ENCODE measurements at regions not wholly inside any gene's neighbourhood (a gene's known extent, or its start where the extent isn't known, plus 50 kb on each side); places are given as distances from the start of the nearest gene placed in this dataset.

DNA sequence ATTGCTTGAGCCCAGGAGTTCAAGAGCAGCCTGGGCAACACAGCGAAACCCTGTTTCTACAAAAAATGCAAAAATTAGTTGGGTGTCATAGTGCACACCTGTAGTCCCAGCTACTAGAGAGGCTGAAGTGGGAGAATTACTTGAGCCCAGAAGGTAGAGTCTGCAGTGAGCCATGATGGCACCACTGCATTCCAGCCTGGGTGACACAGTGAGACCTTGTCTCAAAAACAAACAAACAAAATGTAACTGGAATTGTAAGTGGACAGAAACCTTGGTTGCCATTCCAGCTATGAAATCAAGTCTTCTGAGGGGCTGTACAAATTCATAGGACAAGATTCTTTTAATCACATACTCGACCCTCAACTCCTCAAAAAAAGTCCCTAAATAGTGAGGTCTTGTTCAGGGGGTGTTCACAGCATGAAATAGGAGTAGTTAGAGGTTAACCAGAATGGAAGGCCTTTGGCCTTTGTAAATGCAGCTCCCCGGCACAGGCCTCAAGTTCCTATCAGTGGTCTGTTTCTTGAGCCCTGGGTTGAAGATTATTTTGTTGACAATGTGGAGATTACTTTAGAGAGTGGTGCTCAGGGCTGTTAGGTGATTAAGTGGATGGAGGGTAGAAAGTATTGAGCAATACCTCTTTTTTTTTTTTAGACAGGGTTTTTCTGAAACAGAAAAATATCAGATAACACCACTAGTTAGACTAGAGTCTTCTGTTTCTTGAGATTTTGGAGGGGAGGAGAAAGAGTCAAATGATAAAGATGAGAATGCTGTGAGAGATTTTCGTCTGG lies 138.7 kb upstream of the ZNF648 start:
- Histone ChIP-seq H4K91ac (ENCODE audit: insufficient read length, low read depth, low read length) (no peak overlapping the region), H2BK20ac (ENCODE audit: low read depth, low read length, poor library complexity, severe bottlenecking) (no peak overlapping the region), H3K9me3 (ENCODE audit: control insufficient read depth, low read depth, low read length) (no peaks in the 10 kb centered on the region), H4K20me1 (ENCODE audit: control insufficient read depth, insufficient read depth, insufficient read length) (no peaks in the 10 kb centered on the region), H3K56ac (ENCODE audit: insufficient read length, low read depth, low read length) (no peak overlapping the region), H2BK5ac (ENCODE audit: insufficient read length, low read length) (no peak overlapping the region), H2AFZ (ENCODE audit: low read length) (no peak overlapping the region), H3K4me1 (ENCODE audit: insufficient read depth, low read length) (no peaks in the 10 kb centered on the region), H3K4ac (ENCODE audit: low read depth, low read length) (no peak overlapping the region), H3K27me3 (ENCODE audit: insufficient read depth, low read length) (no peaks in the 10 kb centered on the region), H3K79me1 (ENCODE audit: insufficient read depth, low read depth, low read length, poor library complexity, severe bottlenecking) (no peaks in the 10 kb centered on the region), H3K18ac (ENCODE audit: insufficient read length, low read depth, low read length) (no peak overlapping the region), H2BK120ac (ENCODE audit: low read depth, low read length, poor library complexity, severe bottlenecking) (no peak overlapping the region), H2BK12ac (ENCODE audit: insufficient read length, low read depth, low read length) (no peak overlapping the region), H3K27ac (ENCODE audit: insufficient read length, low read depth, low read length) (no peak overlapping the region), H3K79me2 (ENCODE audit: insufficient read depth, low read length) (no peaks in the 10 kb centered on the region), H4K8ac (replicated peaks; ENCODE audit: insufficient read length, low read depth, low read length) (no peak overlapping the region), H3T11ph (ENCODE audit: low read length) (no peak overlapping the region), H2BK15ac (ENCODE audit: low read depth, low read length) (no peak overlapping the region), H3K23ac (ENCODE audit: insufficient read length, low read depth, low read length) (no peak overlapping the region), H2AK5ac (ENCODE audit: insufficient read length, low read length) (no peak overlapping the region), H3K4me2 (ENCODE audit: insufficient read depth, insufficient read length, low read length) (no peak overlapping the region), H3K23me2 (ENCODE audit: insufficient read length, low read depth, low read length, poor library complexity, severe bottlenecking) (no peaks in the 10 kb centered on the region), H4K5ac (ENCODE audit: insufficient read length, low read depth, low read length) (no peak overlapping the region), H3K14ac (ENCODE audit: insufficient read depth, low read length) (no peak overlapping the region), H3K9ac (ENCODE audit: extremely low read depth, insufficient read length, low read length) (no peak overlapping the region)
- Mint-ChIP-seq H3K4me3 (no peak overlapping the region), H3K4me1 (peaks cover 3 to 5% of the 10 kb centered on the region in 2 experiments; a peak in 2 of 4 replicates), H3K36me3 (ENCODE audit: insufficient read depth in 1 of 3, low read depth in 3 of 3) (no peaks in the 10 kb centered on the region), H3K27ac (peak overlapping the region in 1 of 3 experiments; percentile 0; a peak in 1 of 7 replicates), H3K9me3 (no peaks in the 10 kb centered on the region), H3K27me3 (ENCODE audit: low read depth) (no peaks in the 10 kb centered on the region; the same call in 1 of the 2 replicates)
- DNase-seq, result no peak
- WGBS (ENCODE audit: extremely low coverage, insufficient read length, low lambda C conversion rate), result no CpG with 5 or more reads among the region's 4 CpGs
- TF ChIP-seq, protein P1, sequence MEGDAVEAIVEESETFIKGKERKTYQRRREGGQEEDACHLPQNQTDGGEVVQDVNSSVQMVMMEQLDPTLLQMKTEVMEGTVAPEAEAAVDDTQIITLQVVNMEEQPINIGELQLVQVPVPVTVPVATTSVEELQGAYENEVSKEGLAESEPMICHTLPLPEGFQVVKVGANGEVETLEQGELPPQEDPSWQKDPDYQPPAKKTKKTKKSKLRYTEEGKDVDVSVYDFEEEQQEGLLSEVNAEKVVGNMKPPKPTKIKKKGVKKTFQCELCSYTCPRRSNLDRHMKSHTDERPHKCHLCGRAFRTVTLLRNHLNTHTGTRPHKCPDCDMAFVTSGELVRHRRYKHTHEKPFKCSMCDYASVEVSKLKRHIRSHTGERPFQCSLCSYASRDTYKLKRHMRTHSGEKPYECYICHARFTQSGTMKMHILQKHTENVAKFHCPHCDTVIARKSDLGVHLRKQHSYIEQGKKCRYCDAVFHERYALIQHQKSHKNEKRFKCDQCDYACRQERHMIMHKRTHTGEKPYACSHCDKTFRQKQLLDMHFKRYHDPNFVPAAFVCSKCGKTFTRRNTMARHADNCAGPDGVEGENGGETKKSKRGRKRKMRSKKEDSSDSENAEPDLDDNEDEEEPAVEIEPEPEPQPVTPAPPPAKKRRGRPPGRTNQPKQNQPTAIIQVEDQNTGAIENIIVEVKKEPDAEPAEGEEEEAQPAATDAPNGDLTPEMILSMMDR (conservative IDR thresholded peaks at IDR 0.05), result no peak

Measured in H9 (cell line).